Stimulated activated CD4-positive, alpha-beta T cell treated with anti-CD3 and anti-CD28 coated beads, Interleukin-4, amount 100 ng/mL, for 24 hours (primary cell): ENCODE measurements at regions not wholly inside any gene's neighbourhood (a gene's known extent, or its start where the extent isn't known, plus 50 kb on each side); places are given as distances from the start of the nearest gene placed in this dataset.

ENCODE experiments used
- DNase-seq: peaks from one replicate; pipeline ENCODE4 v3.0.0-alpha.2; 2020

GRCh38 chr11:71356280-71356876 is 91.8 kb downstream of the DHCR7 start:
- no peak for DNase-seq

GRCh38 chr11:71355281-71355680 is 92.9 kb downstream of the DHCR7 start:
- no peak for DNase-seq

- no peak for DNase-seq
These were observed 93.6 kb downstream of the DHCR7 start for GRCh38 chr11:71354394-71355105.

DNA sequence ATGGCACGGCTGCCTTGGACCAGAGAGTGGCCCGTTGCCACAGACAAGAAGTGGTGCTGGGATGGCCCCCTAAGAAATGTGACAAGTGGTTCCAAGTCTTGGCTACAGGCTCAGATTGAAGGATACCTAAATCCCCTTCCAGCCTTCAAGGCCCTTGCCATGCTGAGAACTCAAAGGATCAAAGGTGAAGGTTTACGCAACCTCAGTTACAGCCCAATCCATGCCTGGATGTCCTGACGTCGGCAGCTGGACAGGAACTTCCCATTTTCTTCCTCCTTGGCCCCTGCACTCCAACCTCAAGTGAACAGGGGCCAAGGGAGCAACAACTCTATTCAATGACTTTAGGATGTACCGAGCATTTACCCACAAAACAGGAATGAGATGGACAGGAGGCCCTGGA is 95.4 kb downstream of the DHCR7 start:
- no peak for DNase-seq

DNA sequence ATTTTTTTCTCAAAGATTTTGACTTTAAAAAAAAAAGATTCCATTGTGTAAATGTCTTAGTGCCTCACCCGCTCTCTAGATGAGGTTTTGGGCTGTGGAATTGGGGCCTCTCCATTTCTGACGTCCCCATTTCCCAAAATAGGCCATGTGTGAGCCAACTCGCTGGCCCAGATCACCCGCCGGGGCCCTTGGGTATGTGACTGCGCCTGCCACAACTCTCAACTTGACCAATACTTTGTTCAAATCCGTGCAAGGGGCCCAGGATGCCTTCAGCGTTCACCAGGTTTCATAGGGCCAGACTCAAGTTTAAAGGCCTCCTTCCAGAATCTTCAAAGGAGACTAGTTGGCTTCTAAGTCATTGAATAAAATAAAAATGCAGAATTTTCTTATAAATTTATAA is 96.0 kb downstream of the DHCR7 start:
- DNase-seq, result no peak

DNA sequence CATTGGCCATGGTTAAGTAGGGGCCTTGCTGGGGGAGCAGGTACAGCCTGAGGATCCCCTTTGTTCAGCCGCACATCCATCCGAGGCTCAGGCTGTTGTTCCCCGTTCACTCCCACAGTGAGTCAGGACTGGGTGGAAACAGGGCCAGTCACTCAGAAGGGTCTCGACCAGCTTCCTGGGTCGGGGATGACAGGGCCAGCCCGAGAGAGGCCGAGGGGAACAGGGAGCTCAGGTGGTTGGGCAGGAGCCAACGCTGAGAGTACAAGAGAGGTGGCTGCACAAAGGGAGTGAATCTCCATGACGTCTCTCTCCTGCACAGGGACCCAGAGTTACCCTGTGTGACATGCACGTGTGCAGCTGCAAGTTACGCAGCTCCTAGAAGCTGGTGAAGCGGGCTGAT is 97.2 kb upstream of the SHANK2 start:
- no peak for DNase-seq

DNA sequence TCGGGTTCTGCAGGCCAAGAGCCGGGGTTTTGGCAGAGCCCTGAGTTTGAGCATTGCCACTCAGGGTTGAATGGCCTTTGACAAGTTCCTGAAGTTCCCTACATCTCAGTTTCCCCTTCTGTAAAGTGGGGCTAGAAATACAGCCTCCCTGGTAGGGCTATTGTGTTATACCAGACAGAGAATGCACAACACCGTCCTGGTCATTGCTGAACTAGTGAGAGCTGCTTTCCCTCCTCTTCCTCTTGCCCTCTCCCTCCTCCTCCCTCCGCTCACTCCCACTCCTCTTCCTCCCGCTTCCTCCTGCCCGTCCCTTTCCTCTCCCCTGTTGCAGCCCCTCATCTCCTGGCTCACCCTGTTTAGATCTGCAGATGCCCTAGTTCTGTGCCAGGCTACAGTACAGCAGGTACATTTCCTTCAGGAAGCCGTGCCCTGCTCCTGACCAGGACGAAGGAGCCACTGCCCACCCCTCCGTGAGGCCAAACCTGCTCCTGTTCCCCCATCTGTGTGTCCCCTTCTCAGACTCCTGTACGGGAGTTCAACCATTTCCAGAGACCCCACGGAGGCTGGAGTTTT is 91.5 kb upstream of the SHANK2 start:
- no peak for DNase-seq

DNA sequence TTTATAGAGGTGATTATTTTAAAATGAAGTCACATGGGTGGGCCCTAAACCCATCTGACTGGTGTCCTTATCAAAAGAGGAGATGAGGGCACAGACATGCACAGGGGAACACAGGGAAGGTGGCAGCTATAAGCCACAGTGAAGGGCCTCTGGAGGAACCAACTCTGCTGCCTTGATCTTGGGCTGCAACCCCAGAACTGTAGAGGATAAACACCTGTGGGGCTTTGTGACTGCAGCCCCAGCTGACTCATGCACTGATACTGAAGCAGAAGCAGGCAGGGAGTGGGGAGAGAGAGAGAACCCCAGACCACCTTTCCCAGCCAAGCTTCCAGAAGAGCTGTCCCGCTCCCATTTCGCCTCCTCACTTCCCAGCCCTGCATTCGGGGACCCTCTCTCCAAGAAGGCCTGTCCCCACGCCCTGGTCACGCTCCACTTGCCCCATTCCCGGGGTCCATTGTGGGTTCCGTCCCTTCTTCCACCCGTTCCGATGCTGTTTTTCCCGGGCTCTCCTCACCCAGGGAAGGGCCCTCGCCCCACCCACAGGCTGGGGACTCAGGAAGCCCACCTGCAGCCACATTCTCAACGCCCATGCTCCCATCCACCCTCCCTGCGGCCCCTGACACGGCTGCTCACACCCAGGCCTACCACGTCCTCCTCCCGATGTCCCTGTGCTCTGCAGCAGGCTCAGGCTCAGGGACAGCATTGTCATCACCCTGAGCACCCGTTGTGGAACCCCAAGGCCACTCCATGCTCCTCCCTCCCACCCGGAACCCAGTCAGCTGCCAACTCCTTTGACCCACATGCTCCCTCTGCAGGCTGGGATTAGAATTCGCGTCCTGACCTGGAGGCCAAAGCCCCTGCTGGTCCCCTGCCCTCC is 90.8 kb upstream of the SHANK2 start:
- peak; percentile 5 for DNase-seq

GRCh38 chr11:71342116-71342515 is 89.7 kb upstream of the SHANK2 start:
- DNase-seq, result no peak

DNA sequence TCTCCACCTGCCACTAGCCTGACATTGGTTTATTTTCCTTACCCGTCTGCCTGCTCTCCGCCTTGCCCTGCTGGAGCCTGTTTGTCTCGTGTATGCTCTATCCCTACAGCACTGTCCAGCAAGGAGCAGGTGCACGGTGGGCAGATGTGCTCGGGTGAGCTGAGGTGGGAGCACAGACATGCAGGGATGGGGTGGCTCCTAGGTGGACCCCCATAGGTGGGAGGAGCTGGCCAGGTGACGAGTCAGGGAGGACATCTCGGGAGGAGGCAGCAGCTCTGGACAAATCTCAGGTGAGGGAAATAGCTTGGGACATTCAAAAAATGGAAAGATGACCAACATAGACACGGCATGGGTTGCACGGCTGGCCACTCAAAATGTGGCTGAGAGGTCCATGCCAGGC is 89.2 kb upstream of the SHANK2 start:
- DNase-seq, result no peak

DNA sequence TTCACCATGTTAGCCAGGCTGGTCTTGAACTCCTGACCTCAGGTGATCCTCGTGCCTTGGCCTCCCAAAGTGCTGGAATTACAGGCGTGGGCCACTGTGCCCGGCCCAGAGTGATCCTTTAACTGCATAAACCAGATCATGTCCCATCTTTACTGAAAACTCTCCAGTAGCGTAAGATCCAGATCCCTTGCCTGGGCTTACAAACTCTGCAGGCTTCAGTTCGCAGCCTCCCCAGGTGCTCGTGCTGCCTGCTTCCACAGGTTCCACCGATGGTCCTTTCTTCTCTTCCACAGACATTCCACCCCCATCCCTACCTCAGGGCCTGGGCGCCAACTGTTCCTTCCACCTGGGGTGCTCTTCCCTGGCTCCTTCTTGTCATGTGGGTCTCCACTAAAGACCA is 88.8 kb upstream of the SHANK2 start:
- DNase-seq, result no peak

- no peak for DNase-seq
These were observed 87.8 kb upstream of the SHANK2 start for GRCh38 chr11:71340086-71340606.

GRCh38 chr11:71339396-71339881 is 87.1 kb upstream of the SHANK2 start:
- no peak for DNase-seq

GRCh38 chr11:71338801-71339395 is 86.5 kb upstream of the SHANK2 start:
- DNase-seq, result no peak

GRCh38 chr11:71336996-71337754 is 84.8 kb upstream of the SHANK2 start:
- no peak for DNase-seq

DNA sequence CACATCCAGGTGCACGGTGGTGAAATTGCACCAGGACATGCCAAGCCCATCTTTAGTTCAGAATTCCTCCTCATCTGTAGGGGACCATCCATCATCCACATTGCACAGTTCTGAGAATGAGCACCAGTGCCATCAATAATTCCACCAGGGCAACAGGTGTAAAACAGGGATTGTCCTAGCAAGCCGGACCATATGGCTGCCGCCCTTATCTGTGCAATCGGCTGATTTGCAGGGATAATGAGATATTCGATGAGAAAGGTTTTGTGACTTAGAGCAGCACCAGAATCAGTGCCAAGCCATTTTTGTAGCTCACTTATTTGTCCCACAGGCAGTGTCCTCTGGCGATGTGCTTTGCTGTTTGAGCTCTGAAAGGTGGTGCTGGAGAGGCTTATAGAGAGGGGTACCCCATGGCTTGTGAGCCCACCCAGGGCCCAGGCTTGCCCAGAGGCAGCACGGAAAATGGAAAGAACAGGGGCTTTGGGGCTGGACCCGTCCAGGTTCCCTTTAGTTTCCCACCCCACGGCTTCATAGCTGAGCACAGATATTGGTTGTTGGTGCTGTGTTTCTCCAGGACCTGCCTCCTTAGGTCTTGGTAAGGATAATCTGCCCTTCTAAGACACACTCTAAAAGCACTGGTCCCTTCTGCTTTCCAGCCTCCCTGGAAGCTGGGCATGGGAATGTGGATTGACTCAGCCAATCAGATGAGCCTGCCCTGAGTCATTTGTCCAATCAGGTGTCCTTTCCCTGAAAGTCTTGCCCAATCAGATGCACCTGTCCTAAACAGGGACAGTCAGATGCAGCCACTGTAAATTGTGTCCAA is 84.0 kb upstream of the SHANK2 start:
- DNase-seq, result no peak

DNA sequence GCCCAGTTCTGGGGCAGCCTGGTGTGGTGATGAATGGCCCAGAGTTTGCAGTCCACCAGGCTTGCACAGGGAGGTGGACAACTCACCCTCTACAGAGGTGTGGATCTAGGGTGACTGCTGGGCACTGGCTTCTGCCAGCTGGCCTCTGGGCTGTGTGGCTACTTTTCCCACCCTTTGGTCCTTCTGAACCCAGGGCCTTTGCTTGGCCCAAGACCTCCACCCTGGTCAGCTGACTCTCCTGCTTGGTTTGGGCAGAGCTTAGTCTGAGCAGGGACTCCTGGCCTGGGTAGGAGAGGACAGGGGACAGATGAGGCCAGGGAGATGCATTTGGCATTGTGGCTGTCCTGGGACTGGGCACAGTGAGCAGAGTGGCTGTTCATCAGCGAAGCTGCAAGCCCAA is 83.0 kb upstream of the SHANK2 start:
- no peak for DNase-seq

- DNase-seq, result no peak
These were observed 81.8 kb upstream of the SHANK2 start for GRCh38 chr11:71334191-71334590.

DNA sequence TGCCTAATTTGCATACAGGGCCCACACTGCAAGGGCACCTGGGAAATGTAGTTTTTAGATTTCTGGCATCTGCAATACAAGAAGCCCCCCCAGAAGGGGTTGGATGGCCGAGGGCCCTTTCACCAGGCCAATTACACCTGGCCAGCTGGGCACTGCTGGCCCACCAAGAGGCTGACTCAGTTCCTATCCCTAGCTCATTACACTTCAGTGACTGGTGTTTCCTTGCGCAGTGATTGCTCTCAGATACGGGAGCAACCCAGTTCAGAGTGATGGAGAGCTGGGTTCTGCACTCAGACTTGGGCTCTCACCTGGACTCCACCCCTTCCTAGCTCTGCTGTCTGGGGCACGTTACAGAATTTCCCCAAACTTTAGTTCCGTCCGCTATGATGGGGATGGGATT is 81.1 kb upstream of the SHANK2 start:
- DNase-seq, result no peak

DNA sequence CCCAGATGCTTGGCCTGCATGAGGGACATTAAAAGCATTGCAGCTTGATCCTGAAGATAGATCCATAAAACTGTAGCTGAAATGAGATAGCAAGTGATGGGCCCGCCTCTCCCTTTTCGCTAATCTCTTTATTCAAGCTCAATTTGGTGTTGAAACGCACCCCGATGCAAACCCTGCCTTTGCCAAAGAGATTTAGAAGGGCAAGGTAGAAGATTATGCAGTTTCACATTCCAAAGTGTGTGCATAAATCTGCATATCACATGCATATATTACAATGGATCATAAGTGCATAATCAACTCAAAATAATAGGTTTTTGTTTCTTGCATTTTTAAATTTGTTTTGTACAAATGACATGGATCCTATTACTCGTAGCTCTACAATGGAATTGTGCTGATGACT is 80.1 kb upstream of the SHANK2 start:
- DNase-seq, result no peak

DNA sequence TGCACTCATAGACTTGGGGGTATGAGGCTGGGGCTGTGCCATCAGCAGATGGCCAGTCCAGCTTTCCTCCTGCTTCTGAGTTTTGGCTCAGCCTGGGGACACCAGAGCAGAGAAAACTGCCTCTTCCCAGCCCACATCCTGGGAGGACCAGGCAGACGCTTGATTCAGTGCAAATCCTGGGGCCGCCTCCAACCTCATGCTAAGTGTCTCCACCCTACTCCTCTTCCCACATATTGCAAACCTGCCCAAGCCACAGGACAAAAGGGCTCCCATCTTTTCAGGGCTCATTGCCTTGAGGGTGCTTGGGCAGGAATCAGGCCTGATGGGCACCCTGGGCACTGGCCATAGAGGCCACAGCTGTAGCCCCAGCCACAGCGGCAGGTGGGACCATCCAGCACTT is 79.7 kb upstream of the SHANK2 start:
- no peak for DNase-seq
